ENCODE measurements at regions not wholly inside any gene's neighbourhood (a gene's known extent, or its start where the extent isn't known, plus 50 kb on each side); places are given as distances from the start of the nearest gene placed in this dataset.

- Histone ChIP-seq H4K20me1 (ENCODE audit: insufficient read depth, low read length) (no peaks in the 10 kb centered on the region), H3K27me3 (ENCODE audit: control insufficient read depth in 1 of 2, insufficient read depth in 2 of 2, low read length in 2 of 2) (no peaks in the 10 kb centered on the region), H3K4me3 (replicated peaks in 1 of 3; ENCODE audit: insufficient read depth in 1 of 3, low read depth in 2 of 3, low read length in 3 of 3) (no peak overlapping the region), H3K27ac (ENCODE audit: extremely low read length, insufficient read depth, low read length) (no peak overlapping the region), H3K79me2 (ENCODE audit: insufficient read depth, low read length) (no peaks in the 10 kb centered on the region), H3K9me3 (ENCODE audit: low read length) (no peaks in the 10 kb centered on the region), H3K36me3 (replicated peaks in 1 of 2; ENCODE audit: control insufficient read depth in 1 of 2, insufficient read depth in 2 of 2, low read length in 2 of 2) (no peaks in the 10 kb centered on the region), H3K9ac (ENCODE audit: insufficient read depth, low read depth, low read length) (no peak overlapping the region), H3K4me1 (ENCODE audit: insufficient read depth, low read length) (no peaks in the 10 kb centered on the region), H3K4me2 (ENCODE audit: low read depth, low read length) (no peak overlapping the region), H2AFZ (ENCODE audit: low read length) (no peak overlapping the region)
- in situ Hi-C loops (cut with HindIII; ENCODE audit: extremely low pct_ligation_motif_present, low pct_unique_long_range_greater_than_20kb) (no loop called here), intact Hi-C loops (cut with micrococcal nuclease; ENCODE audit: unreplicated experiment) (no loop called here)
- FAIRE-seq (no peak), ATAC-seq (no peak), DNase-seq (ENCODE audit: low spot score) (no peak)
- POLR2A ChIA-PET: no interaction called here
- 19% methylated on average over 3 of the region's 3 CpGs for WGBS (ENCODE audit: low lambda C conversion rate)
- CTCF ChIA-PET (ENCODE audit: low intra/inter-chr PET ratio, low total read pairs): no interaction called here
- no TSS peak for BruUV-seq (replicated peaks)
- TF ChIP-seq ZNF383 (CRISPR knock-in tag; IDR thresholded peaks at IDR 0.05; ENCODE audit: borderline replicate concordance) (no peak), EP300 (IDR thresholded peaks at IDR 0.05; ENCODE audit: low read depth in 2 of 2, low read length in 2 of 2) (no peak), EP300 (CRISPR knock-in tag; IDR thresholded peaks at IDR 0.05; ENCODE audit: borderline replicate concordance) (no peak), MAFK (conservative IDR thresholded peaks at IDR 0.05 in 1 of 2, IDR thresholded peaks at IDR 0.05 in 1 of 2; ENCODE audit: low read length in 2 of 2) (no peak), SUZ12 (IDR thresholded peaks at IDR 0.05; ENCODE audit: low read depth, low read length) (no peak), ZNF747 (CRISPR knock-in tag; IDR thresholded peaks at IDR 0.05; ENCODE audit: borderline replicate concordance) (no peak), MIER2 (CRISPR knock-in tag; IDR thresholded peaks at IDR 0.05) (no peak), NR2F2 (IDR thresholded peaks at IDR 0.05; ENCODE audit: borderline replicate concordance, low read depth) (no peak), SATB2 (CRISPR knock-in tag; IDR thresholded peaks at IDR 0.05) (no peak), MXD3 (CRISPR knock-in tag; IDR thresholded peaks at IDR 0.05) (no peak), HOMEZ (CRISPR knock-in tag; IDR thresholded peaks at IDR 0.05; ENCODE audit: low read depth) (no peak), ZNF350 (CRISPR knock-in tag; IDR thresholded peaks at IDR 0.05; ENCODE audit: borderline replicate concordance, low read depth) (no peak), EHMT2 (IDR thresholded peaks at IDR 0.05; ENCODE audit: borderline replicate concordance, low read depth, low read length) (no peak), TRAFD1 (CRISPR knock-in tag; IDR thresholded peaks at IDR 0.05; ENCODE audit: borderline replicate concordance) (no peak), ZNF670 (CRISPR knock-in tag; IDR thresholded peaks at IDR 0.05; ENCODE audit: borderline replicate concordance) (no peak), ZNF709 (CRISPR knock-in tag; IDR thresholded peaks at IDR 0.05) (no peak), MAFG (CRISPR knock-in tag; IDR thresholded peaks at IDR 0.05) (no peak)
Measured at GRCh38 chr3:22981166-22981565, 222.0 kb upstream of the UBE2E2 start.

Data from HepG2 (cell line).